Esophagus muscularis mucosa (tissue), 4 donors: ENCODE measurements at regions not wholly inside any gene's neighbourhood (a gene's known extent, or its start where the extent isn't known, plus 50 kb on each side); places are given as distances from the start of the nearest gene placed in this dataset.

Experiments used
- DNase-seq: peaks from one replicate; pipeline ENCODE4 v3.0.0-alpha.2; 2017; ENCODE audit errors: extremely low spot score
- H3K27ac ChIP-seq, 4 donors: fragments of 200-600 bp; sonication (generic); replicated peaks in 1 of 4; 1 replicate in 3 of 4; 2 replicates in 1 of 4; pipeline ENCODE4 v1.5.1; 2016 to 2019; ENCODE audit warnings: mild to moderate bottlenecking in 1 of 4
- H3K27me3 ChIP-seq, 4 donors: fragments of 200-600 bp; sonication (generic); one replicate each; pipeline versions ENCODE4 v1.5.1 to v1.6.0; 2016 to 2019
- H3K36me3 ChIP-seq, 4 donors: fragments of 200-600 bp; sonication (generic); one replicate each; pipeline ENCODE4 v1.5.1; 2016 to 2019
- H3K4me1 ChIP-seq, 4 donors: fragments of 200-600 bp; sonication (generic); one replicate each; pipeline ENCODE4 v1.5.1; 2016 to 2019
- H3K4me3 ChIP-seq, 4 donors: fragments of 200-600 bp; sonication (generic); 1 replicate in 2 of 4; 2 replicates in 2 of 4; pipeline ENCODE4 v1.5.1; 2016 to 2019; ENCODE audit warnings: mild to moderate bottlenecking in 4 of 4, moderate library complexity in 1 of 4
- H3K9me3 ChIP-seq, 4 donors: fragments of 200-600 bp; sonication (generic); 1 replicate in 3 of 4; 2 replicates in 1 of 4; pipeline ENCODE4 v1.5.1; 2016 to 2019
- EP300 ChIP-seq: sonication (generic); formaldehyde crosslinking; IDR thresholded peaks from one replicate; pipeline ENCODE4 v1.6.1; 2017; ENCODE audit warnings: antibody characterized with exemption
- POLR2A ChIP-seq: fragments of 450-650 bp; IDR thresholded peaks from one replicate; pipeline ENCODE4 v1.6.1; 2017; ENCODE audit warnings: antibody characterized with exemption, moderate library complexity, mild to moderate bottlenecking, low read depth
- POLR2AphosphoS5 ChIP-seq, 2 donors: sonication (generic); formaldehyde crosslinking; IDR thresholded peaks; one replicate each; pipeline ENCODE4 v1.6.1; 2017; ENCODE audit warnings: antibody characterized with exemption in 2 of 2
- WGBS: methylation state at CpG from one replicate; pipeline ENCODE4 v1.1.5; 2018; 5-methylcytosine and 5-hydroxymethylcytosine counted together
- intact Hi-C: fragments of 100-400 bp; cut with DNase I; formaldehyde crosslinking; loops from one replicate; pipeline ENCODE4 v1.15.1; 2023
- TF ChIP-seq, protein P1 (sequence below), 3 experiments: fragments of 200-600 bp in 2 of 3; fragments of 450-650 bp in 1 of 3; sonication (generic) in 2 of 3; IDR thresholded peaks; one replicate each; pipeline ENCODE4 v1.5.1; 2017 to 2019; ENCODE audit warnings: antibody characterized with exemption in 3 of 3, mild to moderate bottlenecking in 2 of 3, moderate library complexity in 1 of 3

DNA sequence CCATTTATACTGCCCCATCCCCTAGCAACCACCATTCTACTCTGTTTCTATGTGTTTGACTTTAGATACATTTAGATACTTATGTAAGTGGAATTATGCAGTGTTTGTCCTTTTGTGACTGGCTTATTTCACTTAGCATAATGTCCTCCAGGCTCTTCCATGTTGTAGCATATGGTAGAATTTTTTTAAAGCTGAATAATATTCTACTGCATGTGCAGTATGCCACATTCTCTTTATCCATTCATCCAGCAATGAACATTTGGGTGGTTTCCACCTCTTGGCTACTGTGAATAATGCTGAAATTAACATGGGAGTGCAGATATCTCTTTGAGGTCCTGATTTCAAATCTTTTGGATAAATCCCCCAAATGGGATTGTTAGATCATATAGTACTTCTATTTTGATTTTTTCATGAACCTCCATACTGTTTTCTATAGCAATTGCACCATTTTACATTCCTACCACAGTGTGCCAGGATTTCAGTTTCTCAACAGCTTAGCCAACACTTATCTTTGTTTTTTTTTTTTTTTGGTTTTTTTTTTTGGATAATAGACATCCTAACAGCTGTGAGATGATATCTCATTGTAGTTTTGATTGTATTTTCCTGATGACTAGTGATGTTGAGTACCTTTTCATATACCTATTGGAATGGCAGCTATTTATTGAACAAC lies 105.9 kb upstream of the LNX1 start:
- Histone ChIP-seq H3K27ac (no peak overlapping the region), H3K36me3 (no peaks in the 10 kb centered on the region), H3K27me3 (no peaks in the 10 kb centered on the region), H3K9me3 (peaks cover 0 to 6% (median 0%) of the 10 kb centered on the region in 4 donors), H3K4me1 (peaks cover 0 to 2% (median under 1%) of the 10 kb centered on the region in 4 donors), H3K4me3 (no peak overlapping the region)
- no peak for DNase-seq
- intact Hi-C loops: no loop called here
- TF ChIP-seq EP300: no peak
- no peak for TF ChIP-seq POLR2AphosphoS5 (IDR thresholded peaks at IDR 0.05)
- no peak for TF ChIP-seq POLR2A
- TF ChIP-seq, protein P1, sequence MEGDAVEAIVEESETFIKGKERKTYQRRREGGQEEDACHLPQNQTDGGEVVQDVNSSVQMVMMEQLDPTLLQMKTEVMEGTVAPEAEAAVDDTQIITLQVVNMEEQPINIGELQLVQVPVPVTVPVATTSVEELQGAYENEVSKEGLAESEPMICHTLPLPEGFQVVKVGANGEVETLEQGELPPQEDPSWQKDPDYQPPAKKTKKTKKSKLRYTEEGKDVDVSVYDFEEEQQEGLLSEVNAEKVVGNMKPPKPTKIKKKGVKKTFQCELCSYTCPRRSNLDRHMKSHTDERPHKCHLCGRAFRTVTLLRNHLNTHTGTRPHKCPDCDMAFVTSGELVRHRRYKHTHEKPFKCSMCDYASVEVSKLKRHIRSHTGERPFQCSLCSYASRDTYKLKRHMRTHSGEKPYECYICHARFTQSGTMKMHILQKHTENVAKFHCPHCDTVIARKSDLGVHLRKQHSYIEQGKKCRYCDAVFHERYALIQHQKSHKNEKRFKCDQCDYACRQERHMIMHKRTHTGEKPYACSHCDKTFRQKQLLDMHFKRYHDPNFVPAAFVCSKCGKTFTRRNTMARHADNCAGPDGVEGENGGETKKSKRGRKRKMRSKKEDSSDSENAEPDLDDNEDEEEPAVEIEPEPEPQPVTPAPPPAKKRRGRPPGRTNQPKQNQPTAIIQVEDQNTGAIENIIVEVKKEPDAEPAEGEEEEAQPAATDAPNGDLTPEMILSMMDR (IDR thresholded peaks at IDR 0.05): no peak

DNA sequence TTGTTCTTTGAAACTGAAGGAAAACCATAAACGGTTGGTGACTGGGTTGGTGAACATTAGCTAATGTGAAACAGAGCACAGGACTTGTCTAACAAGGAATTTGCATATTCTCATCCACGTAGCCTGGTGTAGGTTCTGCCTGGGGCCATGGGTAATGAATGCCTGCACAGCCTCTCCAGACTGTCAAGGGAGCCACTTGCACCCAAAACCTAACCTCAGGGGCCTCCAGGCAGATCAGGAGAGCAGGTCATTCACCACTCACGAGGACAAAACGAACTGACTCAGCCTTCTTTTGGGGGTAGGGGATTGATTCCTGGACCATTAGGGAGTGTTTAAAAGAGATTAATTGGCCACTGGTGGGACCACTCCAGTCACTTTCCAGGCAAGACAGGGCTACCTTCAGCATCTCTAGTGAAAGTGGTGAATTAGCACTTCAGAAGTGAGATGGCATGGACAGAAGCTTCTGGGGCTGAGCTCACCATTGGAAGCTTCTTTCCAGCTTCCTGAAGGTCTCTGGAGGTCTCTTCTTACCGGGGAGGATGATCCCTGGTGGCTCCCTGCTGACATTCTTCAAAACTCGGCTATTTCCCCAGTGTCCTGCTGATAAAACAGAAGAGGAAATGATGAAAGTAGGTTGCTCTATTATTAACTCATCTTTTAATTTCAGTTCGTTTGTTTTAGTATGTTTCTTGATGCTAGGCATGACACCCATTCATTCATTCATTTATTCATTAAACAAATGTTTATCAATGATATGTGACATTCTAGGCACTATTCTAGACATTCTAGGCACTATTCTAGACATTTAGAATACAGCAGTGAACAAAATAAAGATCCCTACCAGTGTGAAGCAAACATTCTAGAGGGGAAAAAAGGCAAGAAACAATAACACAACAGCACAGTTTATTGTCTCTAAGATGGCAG lies 104.5 kb upstream of the LNX1 start:
- H3K4me3 ChIP-seq: no peak overlapping the region
- intact Hi-C loops: no loop called here
- WGBS: 48% methylated on average over 7 of the region's 7 CpGs
- H3K27me3 ChIP-seq: no peaks in the 10 kb centered on the region
- no peaks in the 10 kb centered on the region for H3K36me3 ChIP-seq
- H3K4me1 ChIP-seq: no peaks in the 10 kb centered on the region
- H3K27ac ChIP-seq: no peak overlapping the region
- H3K9me3 ChIP-seq: peaks cover 0 to 6% (median 0%) of the 10 kb centered on the region in 4 donors
- no peak for TF ChIP-seq POLR2A
- TF ChIP-seq, protein P1 (IDR thresholded peaks at IDR 0.05): no peak
- no peak for TF ChIP-seq EP300
- TF ChIP-seq POLR2AphosphoS5 (IDR thresholded peaks at IDR 0.05): no peak
- DNase-seq: no peak

DNA sequence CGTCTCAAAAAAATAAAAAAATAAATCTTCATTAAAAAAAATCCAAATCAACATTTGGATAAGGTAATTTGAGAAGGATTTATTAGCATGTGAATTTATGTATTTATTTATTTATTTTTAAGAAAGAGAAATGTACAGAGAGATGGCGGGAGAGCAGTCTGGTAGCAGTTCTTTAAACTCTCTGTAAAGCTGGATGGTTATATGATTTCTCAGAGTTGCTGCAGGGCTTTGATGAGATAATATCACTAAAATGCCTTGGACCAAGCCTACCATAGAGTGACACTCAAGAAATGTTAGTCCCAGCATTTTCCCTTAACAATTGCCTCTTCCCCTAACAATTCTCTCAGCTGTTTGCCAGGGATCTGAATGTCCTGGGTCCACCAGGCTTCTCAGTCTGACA lies 103.4 kb upstream of the LNX1 start:
- Histone ChIP-seq H3K9me3 (peaks cover 0 to 6% (median 0%) of the 10 kb centered on the region in 4 donors), H3K4me1 (no peaks in the 10 kb centered on the region), H3K36me3 (no peaks in the 10 kb centered on the region), H3K27ac (no peak overlapping the region), H3K4me3 (no peak overlapping the region), H3K27me3 (no peaks in the 10 kb centered on the region)
- DNase-seq: no peak
- 96% methylated on average over 2 of the region's 2 CpGs for WGBS
- intact Hi-C loops: no loop called here
- TF ChIP-seq POLR2A (no peak), POLR2AphosphoS5 (IDR thresholded peaks at IDR 0.05) (no peak), EP300 (no peak)
- TF ChIP-seq, protein P1 (IDR thresholded peaks at IDR 0.05): no peak

DNA sequence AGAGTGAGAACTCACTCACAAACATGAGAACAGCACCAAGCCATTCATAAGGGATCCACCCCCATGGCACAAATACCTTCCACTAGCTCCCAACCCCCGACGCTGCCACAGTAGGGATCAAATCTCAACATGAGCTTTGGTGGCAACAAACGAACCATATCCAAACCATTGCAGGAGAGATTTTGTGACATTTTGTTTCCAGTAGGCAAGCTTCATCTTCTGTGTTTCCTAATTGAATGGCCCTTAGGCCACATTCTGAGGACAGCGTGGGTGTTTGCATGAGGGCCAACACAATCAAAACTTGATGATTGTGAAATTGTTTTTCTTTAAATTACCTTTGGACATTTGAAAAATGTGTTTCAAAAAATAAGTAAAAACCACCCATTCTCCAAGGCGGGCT lies 102.6 kb upstream of the LNX1 start:
- Histone ChIP-seq H3K27me3 (no peaks in the 10 kb centered on the region), H3K9me3 (peaks cover 0 to 6% (median 0%) of the 10 kb centered on the region in 4 donors), H3K27ac (no peak overlapping the region), H3K4me3 (no peak overlapping the region), H3K4me1 (no peaks in the 10 kb centered on the region), H3K36me3 (no peaks in the 10 kb centered on the region)
- no peak for DNase-seq
- WGBS: 82% methylated on average over 5 of the region's 5 CpGs
- no peak for TF ChIP-seq EP300
- TF ChIP-seq, protein P1 (IDR thresholded peaks at IDR 0.05): no peak
- no peak for TF ChIP-seq POLR2A
- TF ChIP-seq POLR2AphosphoS5 (IDR thresholded peaks at IDR 0.05): no peak
- intact Hi-C loops: no loop called here
